CD14-positive monocyte (primary cell): ENCODE measurements at regions not wholly inside any gene's neighbourhood (a gene's known extent, or its start where the extent isn't known, plus 50 kb on each side); places are given as distances from the start of the nearest gene placed in this dataset.

Experiments
- DNase-seq, 3 donors: peaks; one replicate each; pipeline ENCODE4 v3.0.0-alpha.2; 2011 to 2022
- H2AFZ ChIP-seq: 2 replicates; pipeline ENCODE4 v1.6.0; 2012; ENCODE audit warnings: mild to moderate bottlenecking, low read depth, low read length, inconsistent platforms; ENCODE audit not compliant: insufficient read depth, poor library complexity, severe bottlenecking
- H3K27ac ChIP-seq, 2 donors: 1 replicate in 1 of 2; 2 replicates in 1 of 2; pipeline ENCODE4 v1.5.1; 2012 to 2013; ENCODE audit warnings: low read length in 2 of 2, control low read depth in 1 of 2, inconsistent platforms in 1 of 2, low read depth in 1 of 2, mild to moderate bottlenecking in 1 of 2
- H3K27me3 ChIP-seq, 2 donors: one replicate each; pipeline versions ENCODE4 v1.6.0 to v1.6.1; 2011 to 2013; ENCODE audit warnings: low read length in 2 of 2; ENCODE audit not compliant: control insufficient read depth in 2 of 2, insufficient read depth in 2 of 2
- H3K36me3 ChIP-seq, 2 donors: replicated peaks in 1 of 2; 1 replicate in 1 of 2; 2 replicates in 1 of 2; pipeline versions ENCODE4 v1.5.1 to v1.6.1; 2012 to 2013; ENCODE audit warnings: low read length in 2 of 2, control low read depth in 1 of 2, inconsistent platforms in 1 of 2, mild to moderate bottlenecking in 1 of 2; ENCODE audit not compliant: insufficient read depth in 2 of 2, control insufficient read depth in 1 of 2
- H3K4me1 ChIP-seq, 2 donors: 1 replicate in 1 of 2; 2 replicates in 1 of 2; pipeline versions ENCODE4 v1.5.1 to v1.6.1; 2012 to 2013; ENCODE audit warnings: low read length in 2 of 2, control low read depth in 1 of 2, inconsistent platforms in 1 of 2, mild to moderate bottlenecking in 1 of 2, moderate library complexity in 1 of 2; ENCODE audit not compliant: insufficient read depth in 2 of 2, control insufficient read depth in 1 of 2
- H3K4me2 ChIP-seq: replicated peaks from 2 replicates; pipeline ENCODE3; 2012; ENCODE audit warnings: low read length, moderate library complexity, mild to moderate bottlenecking; ENCODE audit not compliant: poor library complexity, severe bottlenecking; ENCODE audit errors: extremely low read depth
- H3K4me3 ChIP-seq, 3 experiments: fragments of 200-600 bp in 1 of 3; sonication (generic) in 1 of 3; replicated peaks in 1 of 3; 1 replicate in 2 of 3; 2 replicates in 1 of 3; pipeline ENCODE4 v1.5.1; 2011 to 2013; ENCODE audit warnings: low read length in 3 of 3, mild to moderate bottlenecking in 3 of 3, control low read depth in 2 of 3, low read depth in 2 of 3, inconsistent platforms in 1 of 3, moderate library complexity in 1 of 3
- H3K79me2 ChIP-seq: 2 replicates; pipeline ENCODE4 v1.6.0; 2012; ENCODE audit warnings: mild to moderate bottlenecking, control low read depth, inconsistent platforms, low read length, moderate library complexity; ENCODE audit not compliant: insufficient read depth
- H3K9ac ChIP-seq: 2 replicates; pipeline ENCODE4 v1.6.0; 2017; ENCODE audit warnings: low read length, mild to moderate bottlenecking; ENCODE audit not compliant: insufficient read depth, poor library complexity, severe bottlenecking
- H3K9me3 ChIP-seq, 2 donors: replicated peaks in 1 of 2; 1 replicate in 1 of 2; 2 replicates in 1 of 2; pipeline versions ENCODE4 v1.5.1 to v1.6.1; 2012 to 2013; ENCODE audit warnings: low read length in 2 of 2, control low read depth in 1 of 2; ENCODE audit not compliant: control insufficient read depth in 1 of 2, insufficient read depth in 1 of 2
- H4K20me1 ChIP-seq: 2 replicates; pipeline ENCODE4 v1.6.0; 2012; ENCODE audit warnings: mild to moderate bottlenecking, low read length, control low read depth, moderate library complexity; ENCODE audit not compliant: insufficient read depth
- H3K27ac Mint-ChIP-seq, 7 donors: one replicate each; pipeline ENCODE4 v1.8.0; 2020; ENCODE audit warnings: mild to moderate bottlenecking in 7 of 7, mixed read lengths in 7 of 7, moderate library complexity in 6 of 7, inconsistent platforms in 2 of 7
- H3K27me3 Mint-ChIP-seq, 3 donors: one replicate each; pipeline ENCODE4 v1.8.0; 2021 to 2022; ENCODE audit warnings: low read depth in 3 of 3, mild to moderate bottlenecking in 3 of 3, mixed read lengths in 3 of 3, moderate library complexity in 3 of 3, inconsistent platforms in 1 of 3
- H3K36me3 Mint-ChIP-seq, 2 donors: one replicate each; pipeline ENCODE4 v1.8.0; 2020; ENCODE audit warnings: mixed read lengths in 2 of 2, inconsistent platforms in 1 of 2, mild to moderate bottlenecking in 1 of 2
- H3K4me1 Mint-ChIP-seq: one replicate; pipeline ENCODE4 v1.8.0; 2020; ENCODE audit warnings: mild to moderate bottlenecking, mixed read lengths
- H3K4me3 Mint-ChIP-seq, 2 donors: one replicate each; pipeline ENCODE4 v1.8.0; 2020; ENCODE audit warnings: mild to moderate bottlenecking in 2 of 2, mixed read lengths in 2 of 2, moderate library complexity in 1 of 2
- H3K9me3 Mint-ChIP-seq, 7 donors: one replicate each; pipeline ENCODE4 v1.8.0; 2020 to 2022; ENCODE audit warnings: mixed read lengths in 7 of 7, mild to moderate bottlenecking in 6 of 7, moderate library complexity in 6 of 7, inconsistent platforms in 2 of 7
- CTCF ChIP-seq: fragments of 200-600 bp; IDR thresholded peaks from one replicate; pipeline ENCODE4 v1.8.0; 2022; ENCODE audit warnings: antibody characterized with exemption, mild to moderate bottlenecking
- WGBS: methylation state at CpG from one replicate; pipeline ENCODE4 v1.1.5; 2013; ENCODE audit warnings: missing lambda C conversion rate; ENCODE audit not compliant: insufficient coverage; 5-methylcytosine and 5-hydroxymethylcytosine counted together
- intact Hi-C, 2 donors: fragments of 100-400 bp; cut with micrococcal nuclease; formaldehyde crosslinking; loops; one replicate each; pipeline versions ENCODE4 v1.15.0 to v1.15.1; 2023

- Histone ChIP-seq H3K4me2 (no peak overlapping the region), H3K27me3 (no peaks in the 10 kb centered on the region), H3K9me3 (no peaks in the 10 kb centered on the region), H3K4me3 (no peak overlapping the region), H2AFZ (no peak overlapping the region), H4K20me1 (no peaks in the 10 kb centered on the region), H3K36me3 (no peaks in the 10 kb centered on the region), H3K4me1 (no peaks in the 10 kb centered on the region), H3K79me2 (no peaks in the 10 kb centered on the region), H3K27ac (no peak overlapping the region), H3K9ac (no peak overlapping the region)
- DNase-seq = no peak
- 100% methylated on average over 1 of the region's 8 CpGs for WGBS
- intact Hi-C loops = no loop called here
- peaks cover 0 to 2% (median 0%) of the 10 kb centered on the region in 7 donors for H3K9me3 Mint-ChIP-seq
- H3K27ac Mint-ChIP-seq = peak overlapping the region in 1 of 7 donors; percentile 43
- H3K4me3 Mint-ChIP-seq = no peak overlapping the region
- no peaks in the 10 kb centered on the region for H3K27me3 Mint-ChIP-seq
- H3K4me1 Mint-ChIP-seq = no peaks in the 10 kb centered on the region
- no peaks in the 10 kb centered on the region for H3K36me3 Mint-ChIP-seq
- no peak for TF ChIP-seq CTCF
Observed at GRCh38 chr5:156200938-156201787, 125.8 kb upstream of the SGCD start.

GRCh38 chr5:156201788-156202403, 125.1 kb upstream of the SGCD start:
- Histone ChIP-seq H3K27ac (no peak overlapping the region), H3K9me3 (no peaks in the 10 kb centered on the region), H2AFZ (no peak overlapping the region), H3K4me1 (no peaks in the 10 kb centered on the region), H3K27me3 (no peaks in the 10 kb centered on the region), H3K9ac (no peak overlapping the region), H3K4me3 (no peak overlapping the region), H3K4me2 (no peak overlapping the region), H3K79me2 (no peaks in the 10 kb centered on the region), H4K20me1 (no peaks in the 10 kb centered on the region), H3K36me3 (no peaks in the 10 kb centered on the region)
- H3K27ac Mint-ChIP-seq = no peak overlapping the region
- H3K36me3 Mint-ChIP-seq = no peaks in the 10 kb centered on the region
- no peak for DNase-seq
- no peak for TF ChIP-seq CTCF
- H3K4me1 Mint-ChIP-seq = no peaks in the 10 kb centered on the region
- intact Hi-C loops = no loop called here
- H3K9me3 Mint-ChIP-seq = peaks cover 0 to 2% (median 0%) of the 10 kb centered on the region in 7 donors
- no CpG with 5 or more reads among the region's 3 CpGs for WGBS
- H3K27me3 Mint-ChIP-seq = no peaks in the 10 kb centered on the region
- no peak overlapping the region for H3K4me3 Mint-ChIP-seq
